ENCODE measurements at regions not wholly inside any gene's neighbourhood (a gene's known extent, or its start where the extent isn't known, plus 50 kb on each side); places are given as distances from the start of the nearest gene placed in this dataset.
"Not testable (repeated sequence)": the region's sequence is repeated elsewhere in the genome, so short reads cannot be mapped to it uniquely, and the experiment has no call there.

- DNase-seq: no peak
Measured at GRCh38 chr14:97077253-97077653, 280.1 kb downstream of the VRK1 start.

GRCh38 chr14:97077687-97078086 is 280.5 kb downstream of the VRK1 start:
- no peak for DNase-seq

- no peak for DNase-seq
Measured at GRCh38 chr14:97080991-97081390, 283.8 kb downstream of the VRK1 start.

- no peak for DNase-seq
Measured at GRCh38 chr14:97095269-97095668, 298.1 kb downstream of the VRK1 start.

- DNase-seq: no peak
Measured at GRCh38 chr14:97097296-97097695, 300.1 kb downstream of the VRK1 start.

GRCh38 chr14:97100306-97100705 is 303.1 kb downstream of the VRK1 start:
- no peak for DNase-seq

- no peak for DNase-seq
Measured at GRCh38 chr14:97101561-97101960, 304.4 kb downstream of the VRK1 start.

- DNase-seq: no peak
Measured at GRCh38 chr14:97104029-97104428, 306.8 kb downstream of the VRK1 start.

- peak; percentile 4 for DNase-seq
Measured at GRCh38 chr14:97106166-97106565, 309.0 kb downstream of the VRK1 start.

- no peak for DNase-seq
Measured at GRCh38 chr14:97106609-97107008, 309.4 kb downstream of the VRK1 start.

GRCh38 chr14:97107080-97107479 is 309.9 kb downstream of the VRK1 start:
- no peak for DNase-seq

GRCh38 chr14:97107760-97108159 is 310.6 kb downstream of the VRK1 start:
- DNase-seq: no peak

- DNase-seq: no peak
Measured at GRCh38 chr14:97109234-97109633, 312.1 kb downstream of the VRK1 start.

- DNase-seq: peak; percentile 74
Measured at GRCh38 chr14:97113339-97113738, 316.2 kb downstream of the VRK1 start.

- no peak for DNase-seq
Measured at GRCh38 chr14:97116546-97116945, 319.4 kb downstream of the VRK1 start.

GRCh38 chr14:97117693-97118092 is 320.5 kb downstream of the VRK1 start:
- DNase-seq: no peak

- DNase-seq: no peak
Measured at GRCh38 chr14:97120204-97120603, 323.0 kb downstream of the VRK1 start.

GRCh38 chr14:97120611-97121031 is 323.4 kb downstream of the VRK1 start:
- no peak for DNase-seq

- DNase-seq: no peak
Measured at GRCh38 chr14:97129639-97130038, 332.5 kb downstream of the VRK1 start.

- not testable (repeated sequence) for DNase-seq
Measured at GRCh38 chr14:97135847-97136246, 338.7 kb downstream of the VRK1 start.

- no peak for DNase-seq
Measured at GRCh38 chr14:97137705-97138104, 340.5 kb downstream of the VRK1 start.

- DNase-seq: no peak
Measured at GRCh38 chr14:97138801-97139200, 341.6 kb downstream of the VRK1 start.

- no peak for DNase-seq
Measured at GRCh38 chr14:97143011-97143410, 345.8 kb downstream of the VRK1 start.

GRCh38 chr14:97143456-97143855 is 346.3 kb downstream of the VRK1 start:
- DNase-seq: no peak

- DNase-seq: not testable (repeated sequence)
Measured at GRCh38 chr14:97148021-97148420, 350.8 kb downstream of the VRK1 start.

GRCh38 chr14:97149775-97150174 is 352.6 kb downstream of the VRK1 start:
- DNase-seq: no peak

Data from NCI-H1105 treated with DMSO at 0.1 percent for 48 hours (cell line).